GM18870 (cell line): ENCODE measurements at regions not wholly inside any gene's neighbourhood (a gene's known extent, or its start where the extent isn't known, plus 50 kb on each side); places are given as distances from the start of the nearest gene placed in this dataset.
"Not testable (repeated sequence)": the region's sequence is repeated elsewhere in the genome, so short reads cannot be mapped to it uniquely, and the experiment has no call there.

Source experiments
- ATAC-seq: cut with Tn5 transposase; IDR thresholded peaks from one replicate; pipeline ENCODE4 v1.9.1; 2021; ENCODE audit warnings: moderate library complexity; ENCODE audit not compliant: unreplicated experiment

- ATAC-seq = no peak
Measured at GRCh38 chr17:55903028-55903690, 152.3 kb downstream of the PCTP start.

GRCh38 chr17:55909776-55910175 is 158.9 kb downstream of the PCTP start:
- ATAC-seq = no peak

GRCh38 chr17:55911186-55911585 is 160.3 kb downstream of the PCTP start:
- no peak for ATAC-seq

GRCh38 chr17:55925440-55925839 is 174.6 kb downstream of the PCTP start:
- ATAC-seq = no peak

GRCh38 chr17:55926276-55926990 is 175.6 kb downstream of the PCTP start:
- ATAC-seq = no peak

GRCh38 chr17:55930291-55930809 is 179.5 kb downstream of the PCTP start:
- no peak for ATAC-seq

GRCh38 chr17:55931446-55931845 is 180.6 kb downstream of the PCTP start:
- ATAC-seq = no peak

- no peak for ATAC-seq
Measured at GRCh38 chr17:55932973-55933372, 182.1 kb downstream of the PCTP start.

- not testable (repeated sequence) for ATAC-seq
Measured at GRCh38 chr17:55939181-55939810, 188.4 kb downstream of the PCTP start.

GRCh38 chr17:55959756-55960155 is 193.5 kb upstream of the ANKFN1 start:
- ATAC-seq = no peak

GRCh38 chr17:55961386-55961785 is 191.9 kb upstream of the ANKFN1 start:
- no peak for ATAC-seq

GRCh38 chr17:55962951-55963401 is 190.3 kb upstream of the ANKFN1 start:
- ATAC-seq = no peak

- no peak for ATAC-seq
Measured at GRCh38 chr17:55964191-55964590, 189.1 kb upstream of the ANKFN1 start.

GRCh38 chr17:55965051-55965450 is 188.2 kb upstream of the ANKFN1 start:
- ATAC-seq = no peak

GRCh38 chr17:55969562-55970324 is 183.5 kb upstream of the ANKFN1 start:
- ATAC-seq = no peak

GRCh38 chr17:55978578-55978977 is 174.7 kb upstream of the ANKFN1 start:
- no peak for ATAC-seq

GRCh38 chr17:55983096-55983495 is 170.2 kb upstream of the ANKFN1 start:
- no peak for ATAC-seq

GRCh38 chr17:55986817-55987216 is 166.5 kb upstream of the ANKFN1 start:
- no peak for ATAC-seq

GRCh38 chr17:55988861-55989260 is 164.4 kb upstream of the ANKFN1 start:
- ATAC-seq = no peak

- no peak for ATAC-seq
Measured at GRCh38 chr17:55990332-55991006, 162.8 kb upstream of the ANKFN1 start.

GRCh38 chr17:55996826-55997225 is 156.4 kb upstream of the ANKFN1 start:
- ATAC-seq = no peak
